C4-2B (cell line): ENCODE measurements at regions not wholly inside any gene's neighbourhood (a gene's known extent, or its start where the extent isn't known, plus 50 kb on each side); places are given as distances from the start of the nearest gene placed in this dataset.

ENCODE experiments used
- H3K27ac ChIP-seq: fragments of 450-650 bp; 2 replicates; pipeline ENCODE4 v1.5.1; 2017
- ZFX ChIP-seq: fragments of 450-650 bp; IDR thresholded peaks from 2 replicates; pipeline ENCODE4 v1.6.1; 2017
- TF ChIP-seq, protein P1 (sequence below): fragments of 450-650 bp; conservative IDR thresholded peaks from 2 replicates; pipeline ENCODE4 v1.5.1; 2017; ENCODE audit warnings: mild to moderate bottlenecking

DNA sequence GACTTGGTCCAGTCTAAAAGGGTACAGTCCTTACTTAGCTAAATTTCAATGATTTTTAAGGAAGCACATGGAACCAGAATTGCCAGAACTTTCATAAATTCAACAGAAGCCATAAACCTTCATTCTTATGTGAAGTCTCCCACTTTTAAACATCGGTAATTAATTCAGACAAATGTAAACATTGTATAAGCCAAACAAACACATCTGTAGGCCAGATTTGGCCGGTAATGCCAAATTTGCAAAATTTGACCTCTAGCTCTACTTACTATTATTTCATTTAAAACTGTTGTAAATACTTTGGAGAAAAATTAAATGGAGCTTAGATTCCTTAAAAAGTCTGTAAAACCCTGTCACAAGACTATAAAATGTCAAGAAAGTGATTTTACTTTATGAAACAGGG is 83.2 kb upstream of the GALNT5 start:
- TF ChIP-seq, protein P1, sequence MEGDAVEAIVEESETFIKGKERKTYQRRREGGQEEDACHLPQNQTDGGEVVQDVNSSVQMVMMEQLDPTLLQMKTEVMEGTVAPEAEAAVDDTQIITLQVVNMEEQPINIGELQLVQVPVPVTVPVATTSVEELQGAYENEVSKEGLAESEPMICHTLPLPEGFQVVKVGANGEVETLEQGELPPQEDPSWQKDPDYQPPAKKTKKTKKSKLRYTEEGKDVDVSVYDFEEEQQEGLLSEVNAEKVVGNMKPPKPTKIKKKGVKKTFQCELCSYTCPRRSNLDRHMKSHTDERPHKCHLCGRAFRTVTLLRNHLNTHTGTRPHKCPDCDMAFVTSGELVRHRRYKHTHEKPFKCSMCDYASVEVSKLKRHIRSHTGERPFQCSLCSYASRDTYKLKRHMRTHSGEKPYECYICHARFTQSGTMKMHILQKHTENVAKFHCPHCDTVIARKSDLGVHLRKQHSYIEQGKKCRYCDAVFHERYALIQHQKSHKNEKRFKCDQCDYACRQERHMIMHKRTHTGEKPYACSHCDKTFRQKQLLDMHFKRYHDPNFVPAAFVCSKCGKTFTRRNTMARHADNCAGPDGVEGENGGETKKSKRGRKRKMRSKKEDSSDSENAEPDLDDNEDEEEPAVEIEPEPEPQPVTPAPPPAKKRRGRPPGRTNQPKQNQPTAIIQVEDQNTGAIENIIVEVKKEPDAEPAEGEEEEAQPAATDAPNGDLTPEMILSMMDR: no peak
- no peak for TF ChIP-seq ZFX
- no peak overlapping the region for H3K27ac ChIP-seq

DNA sequence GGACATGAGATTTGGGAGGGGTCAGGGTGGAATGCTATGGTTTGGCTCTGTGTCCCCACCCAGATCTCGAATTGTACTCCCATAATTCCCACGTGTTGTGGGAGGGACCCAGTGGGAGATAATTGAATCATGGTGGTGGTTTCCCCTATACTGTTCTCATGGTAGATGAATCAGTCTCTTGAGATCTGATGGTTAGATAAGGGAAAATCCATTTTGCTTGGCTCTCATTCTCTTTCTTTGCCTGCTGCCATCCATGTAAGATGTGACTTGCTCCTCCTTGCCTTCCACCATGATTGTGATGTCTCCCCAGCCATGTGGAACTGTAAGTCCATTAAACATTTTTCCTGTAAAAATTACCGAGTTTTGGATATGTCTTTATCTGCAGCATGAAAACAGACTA is 80.9 kb upstream of the GALNT5 start:
- TF ChIP-seq, protein P1: no peak
- no peak for TF ChIP-seq ZFX
- no peak overlapping the region for H3K27ac ChIP-seq

DNA sequence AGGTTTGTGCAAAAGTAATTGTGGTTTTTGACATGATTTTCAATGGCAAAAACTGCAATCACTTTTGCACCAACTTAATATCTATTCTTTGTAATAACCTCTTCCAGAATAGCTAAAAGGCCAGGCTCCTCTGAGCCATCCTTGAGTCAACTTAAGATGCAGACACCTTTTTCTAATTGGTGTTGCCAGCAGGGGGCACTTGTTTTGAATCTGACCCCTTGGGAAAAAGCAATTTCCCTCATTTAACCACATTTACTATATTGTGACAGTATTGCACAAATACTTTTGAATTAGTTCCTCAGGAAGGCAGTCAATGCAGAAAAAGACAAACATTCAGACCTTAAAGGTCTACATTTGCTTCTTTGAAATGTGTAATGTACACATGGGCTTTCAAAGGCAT is 78.6 kb upstream of the GALNT5 start:
- no peak for TF ChIP-seq ZFX
- TF ChIP-seq, protein P1: peak; percentile 25
- H3K27ac ChIP-seq: no peak overlapping the region

DNA sequence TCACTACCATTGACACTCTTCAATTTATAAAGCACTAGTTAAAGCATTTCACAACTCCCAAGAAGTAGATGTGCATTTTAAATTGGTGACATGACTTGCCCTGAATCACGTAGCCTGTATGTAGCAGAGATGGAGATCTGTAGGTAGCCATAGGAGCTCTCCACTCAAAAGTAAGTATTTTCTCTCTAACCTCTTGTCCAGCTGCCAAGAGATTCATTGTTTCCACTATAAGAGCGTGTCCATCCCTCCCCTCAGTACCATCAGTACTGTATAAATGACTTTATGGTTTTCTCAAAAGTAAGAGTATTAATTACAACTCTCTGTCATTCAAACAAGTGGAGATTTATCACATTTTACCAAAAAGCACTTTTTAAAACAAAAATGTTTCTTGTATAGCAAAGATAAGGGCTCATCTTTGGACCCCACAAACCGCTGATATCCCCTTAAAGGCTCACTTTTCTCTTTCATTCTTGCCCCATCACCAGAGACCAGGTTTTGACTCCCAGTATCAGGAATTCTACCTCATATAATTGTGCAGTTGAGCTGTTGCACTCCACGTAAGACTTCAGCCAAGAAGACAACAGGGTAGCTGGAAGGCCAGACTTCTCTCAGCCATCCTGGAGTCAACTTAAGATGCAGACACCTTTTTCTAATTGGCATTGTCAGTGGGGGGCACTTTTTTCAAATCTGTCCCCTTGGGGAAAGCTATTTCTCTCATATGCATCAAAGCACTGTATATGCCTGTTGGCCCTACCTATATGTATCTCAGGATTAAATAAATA is 78.0 kb upstream of the GALNT5 start:
- no peak overlapping the region for H3K27ac ChIP-seq
- no peak for TF ChIP-seq ZFX
- TF ChIP-seq, protein P1: 0 out of 2 replicates have a peak, but pooled peaks have one; percentile 4

DNA sequence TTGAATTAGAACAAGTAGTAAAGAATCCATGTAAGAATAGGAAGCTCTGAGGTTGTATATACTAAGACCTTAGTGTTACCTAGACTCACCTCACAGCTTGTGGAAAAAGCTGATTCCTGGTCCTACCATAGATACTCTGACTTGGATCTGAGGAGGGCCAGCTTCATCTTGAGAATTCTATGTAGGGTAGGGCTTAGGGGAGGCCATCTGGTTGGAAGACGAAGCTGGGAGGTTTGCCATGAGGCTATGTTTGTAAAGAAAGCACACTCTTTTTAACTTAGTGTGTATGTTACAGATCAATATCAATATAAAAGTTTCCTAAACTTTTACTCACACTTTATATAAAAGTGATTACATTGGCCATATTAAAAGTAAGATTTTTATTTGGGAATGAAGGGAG is 77.1 kb upstream of the GALNT5 start:
- no peak overlapping the region for H3K27ac ChIP-seq
- TF ChIP-seq, protein P1: no peak
- no peak for TF ChIP-seq ZFX

DNA sequence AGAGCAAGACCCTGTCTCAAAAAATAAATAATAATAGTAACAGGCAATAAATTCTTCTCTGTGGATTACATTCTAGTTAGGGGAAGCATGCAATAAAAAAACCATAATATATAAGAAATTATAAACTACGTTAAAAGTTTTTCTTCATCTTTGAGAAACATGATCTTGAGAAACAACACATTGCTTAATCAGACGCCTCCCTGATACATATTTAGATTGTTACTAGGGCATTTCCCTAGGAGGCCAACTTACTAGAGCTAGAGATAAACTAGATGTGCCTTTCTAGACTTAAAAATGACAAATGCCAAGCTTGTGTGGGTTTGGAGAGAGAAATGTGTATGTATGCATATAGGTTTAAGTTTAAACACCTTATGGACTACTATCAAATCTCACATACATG is 76.3 kb upstream of the GALNT5 start:
- TF ChIP-seq, protein P1: no peak
- no peak for TF ChIP-seq ZFX
- no peak overlapping the region for H3K27ac ChIP-seq

DNA sequence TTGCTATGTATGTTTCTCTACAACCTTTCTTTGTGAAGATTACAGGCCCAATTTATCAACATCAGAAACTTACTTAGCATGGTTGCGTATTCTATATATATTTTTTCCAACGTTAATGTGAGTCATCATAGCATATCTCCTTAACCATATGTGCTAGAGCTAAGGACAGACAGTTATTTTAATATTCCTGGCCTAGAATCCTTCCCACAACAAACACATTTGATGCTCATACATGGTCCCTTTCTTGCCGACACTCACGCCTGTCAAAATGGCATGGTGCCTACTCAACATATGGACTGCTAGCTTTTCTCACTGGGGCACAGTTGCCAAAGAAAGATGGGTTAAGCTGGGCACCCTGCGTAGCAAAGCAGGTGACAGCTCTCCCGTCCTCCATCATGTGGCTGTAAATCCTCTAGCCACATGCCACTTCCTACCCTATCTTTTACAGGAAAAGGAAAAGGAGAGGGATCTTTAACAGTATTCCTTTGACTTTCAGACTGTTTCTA is 75.2 kb upstream of the GALNT5 start:
- H3K27ac ChIP-seq: peak overlapping the region; percentile 90
- no peak for TF ChIP-seq ZFX
- TF ChIP-seq, protein P1: no peak
